ENCODE measurements at regions not wholly inside any gene's neighbourhood (a gene's known extent, or its start where the extent isn't known, plus 50 kb on each side); places are given as distances from the start of the nearest gene placed in this dataset.

- DNase-seq = no peak
These were observed 486.6 kb downstream of the SQOR start for GRCh38 chr15:46121441-46121840.

GRCh38 chr15:46126581-46126980 is 491.8 kb downstream of the SQOR start:
- DNase-seq = no peak

- DNase-seq = no peak
These were observed 492.6 kb downstream of the SQOR start for GRCh38 chr15:46127361-46127874.

- no peak for DNase-seq
These were observed 494.3 kb downstream of the SQOR start for GRCh38 chr15:46129145-46129544.

GRCh38 chr15:46131876-46132275 is 497.0 kb downstream of the SQOR start:
- DNase-seq = no peak

GRCh38 chr15:46137443-46137842 is 502.6 kb downstream of the SQOR start:
- no peak for DNase-seq

- no peak for DNase-seq
These were observed 511.2 kb downstream of the SQOR start for GRCh38 chr15:46146002-46146401.

- no peak for DNase-seq
These were observed 512.1 kb downstream of the SQOR start for GRCh38 chr15:46146915-46147314.

GRCh38 chr15:46151786-46152185 is 517.0 kb downstream of the SQOR start:
- no peak for DNase-seq

- DNase-seq = no peak
These were observed 531.9 kb downstream of the SQOR start for GRCh38 chr15:46166750-46167149.

GRCh38 chr15:46170326-46170725 is 535.5 kb downstream of the SQOR start:
- DNase-seq = no peak

GRCh38 chr15:46174122-46174521 is 539.3 kb downstream of the SQOR start:
- no peak for DNase-seq

- no peak for DNase-seq
These were observed 542.4 kb downstream of the SQOR start for GRCh38 chr15:46177219-46177618.

- DNase-seq = no peak
These were observed 543.3 kb downstream of the SQOR start for GRCh38 chr15:46178138-46178537.

GRCh38 chr15:46207341-46207740 is 572.5 kb downstream of the SQOR start:
- DNase-seq = no peak

- DNase-seq = no peak
These were observed 578.7 kb downstream of the SQOR start for GRCh38 chr15:46213551-46213950.

GRCh38 chr15:46222826-46223225 is 588.0 kb downstream of the SQOR start:
- no peak for DNase-seq

- DNase-seq = no peak
These were observed 594.4 kb downstream of the SQOR start for GRCh38 chr15:46229263-46229662.

GRCh38 chr15:46231786-46232185 is 597.0 kb downstream of the SQOR start:
- no peak for DNase-seq

GRCh38 chr15:46232471-46232870 is 597.6 kb downstream of the SQOR start:
- no peak for DNase-seq

- no peak for DNase-seq
These were observed 608.1 kb downstream of the SQOR start for GRCh38 chr15:46242935-46243334.

GRCh38 chr15:46251903-46252302 is 617.1 kb downstream of the SQOR start:
- no peak for DNase-seq

GRCh38 chr15:46258056-46258455 is 623.2 kb downstream of the SQOR start:
- DNase-seq = no peak

- DNase-seq = no peak
These were observed 626.1 kb downstream of the SQOR start for GRCh38 chr15:46260937-46261336.

GRCh38 chr15:46265664-46266347 is 631.0 kb downstream of the SQOR start:
- no peak for DNase-seq

Data from activated CD4-positive, alpha-beta T cell treated with anti-CD3 and anti-CD28 coated beads for 48 hours (primary cell).